ENCODE measurements at regions not wholly inside any gene's neighbourhood (a gene's known extent, or its start where the extent isn't known, plus 50 kb on each side); places are given as distances from the start of the nearest gene placed in this dataset.
"Not testable (repeated sequence)": the region's sequence is repeated elsewhere in the genome, so short reads cannot be mapped to it uniquely, and the experiment has no call there.

- not testable (repeated sequence) for DNase-seq
Observed at GRCh38 chr10:6794841-6795240, 214.8 kb upstream of the PRKCQ start.

- DNase-seq = no peak
Observed at GRCh38 chr10:6794441-6794840, 214.4 kb upstream of the PRKCQ start.

- no peak for DNase-seq
Observed at GRCh38 chr10:6788731-6789130, 208.7 kb upstream of the PRKCQ start.

- DNase-seq = no peak
Observed at GRCh38 chr10:6788231-6788630, 208.2 kb upstream of the PRKCQ start.

- no peak for DNase-seq
Observed at GRCh38 chr10:6787718-6788117, 207.6 kb upstream of the PRKCQ start.

GRCh38 chr10:6787091-6787490 is 207.0 kb upstream of the PRKCQ start:
- DNase-seq = no peak

- DNase-seq = no peak
Observed at GRCh38 chr10:6786579-6787031, 206.5 kb upstream of the PRKCQ start.

- not testable (repeated sequence) for DNase-seq
Observed at GRCh38 chr10:6784429-6784828, 204.4 kb upstream of the PRKCQ start.

- no peak for DNase-seq
Observed at GRCh38 chr10:6783471-6783870, 203.4 kb upstream of the PRKCQ start.

GRCh38 chr10:6782378-6782777 is 202.3 kb upstream of the PRKCQ start:
- no peak for DNase-seq

GRCh38 chr10:6781133-6781770 is 201.2 kb upstream of the PRKCQ start:
- no peak for DNase-seq

- DNase-seq = no peak
Observed at GRCh38 chr10:6780008-6780677, 200.1 kb upstream of the PRKCQ start.

- no peak for DNase-seq
Observed at GRCh38 chr10:6778992-6779701, 199.1 kb upstream of the PRKCQ start.

GRCh38 chr10:6776170-6776569 is 196.1 kb upstream of the PRKCQ start:
- DNase-seq = no peak

GRCh38 chr10:6774406-6774805 is 194.3 kb upstream of the PRKCQ start:
- DNase-seq = no peak

- DNase-seq = no peak
Observed at GRCh38 chr10:6771331-6771730, 191.3 kb upstream of the PRKCQ start.

GRCh38 chr10:6770846-6771245 is 190.8 kb upstream of the PRKCQ start:
- no peak for DNase-seq

- DNase-seq = peak; percentile 97
Observed at GRCh38 chr10:6769704-6770417, 189.8 kb upstream of the PRKCQ start.

- DNase-seq = peak; percentile 82
Observed at GRCh38 chr10:6766131-6766801, 186.2 kb upstream of the PRKCQ start.

GRCh38 chr10:6763423-6763822 is 183.3 kb upstream of the PRKCQ start:
- DNase-seq = no peak

- no peak for DNase-seq
Observed at GRCh38 chr10:6763001-6763400, 182.9 kb upstream of the PRKCQ start.

GRCh38 chr10:6759961-6760360 is 179.9 kb upstream of the PRKCQ start:
- no peak for DNase-seq

GRCh38 chr10:6757158-6757557 is 177.1 kb upstream of the PRKCQ start:
- no peak for DNase-seq

Data from MV-4-11 (cell line).